Left kidney (tissue), 1 donor: ENCODE measurements at regions not wholly inside any gene's neighbourhood (a gene's known extent, or its start where the extent isn't known, plus 50 kb on each side); places are given as distances from the start of the nearest gene placed in this dataset.
A peak's percentile ranks its signal among the peaks of the same experiment; 100 is the strongest.
"Not testable (repeated sequence)": the region's sequence is repeated elsewhere in the genome, so short reads cannot be mapped to it uniquely, and the experiment has no call there.

Experiments used
- DNase-seq: peaks from one replicate; pipeline ENCODE4 v3.0.0-alpha.2; 2013

DNA sequence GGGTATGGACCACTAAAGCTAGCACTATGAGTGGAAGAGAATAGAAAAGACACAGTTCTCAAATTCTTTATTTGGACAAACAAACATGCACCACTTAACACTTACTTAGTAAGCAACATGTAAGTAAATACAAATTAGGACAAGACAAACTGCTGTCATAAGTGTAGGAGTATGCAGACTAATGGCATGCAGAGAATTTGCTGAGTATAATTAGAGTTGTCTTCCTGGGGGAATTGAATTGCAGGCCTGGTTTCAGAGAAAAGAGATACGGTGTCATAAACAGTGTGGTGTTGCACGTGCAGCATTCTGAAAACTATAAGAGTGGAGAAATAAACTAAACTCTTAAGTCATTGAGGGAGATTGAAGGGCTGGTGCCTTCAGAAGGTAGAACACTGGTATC is 125.2 kb upstream of the EYA4 start:
- no peak for DNase-seq

- DNase-seq, result no peak
These were observed 113.0 kb upstream of the EYA4 start for GRCh38 chr6:133128191-133128590.

- DNase-seq, result no peak
These were observed 111.6 kb upstream of the EYA4 start for GRCh38 chr6:133129556-133129955.

GRCh38 chr6:133130863-133131262 is 110.3 kb upstream of the EYA4 start:
- DNase-seq, result no peak

- peak; percentile 33 for DNase-seq
These were observed 109.3 kb upstream of the EYA4 start for GRCh38 chr6:133131621-133132465.

DNA sequence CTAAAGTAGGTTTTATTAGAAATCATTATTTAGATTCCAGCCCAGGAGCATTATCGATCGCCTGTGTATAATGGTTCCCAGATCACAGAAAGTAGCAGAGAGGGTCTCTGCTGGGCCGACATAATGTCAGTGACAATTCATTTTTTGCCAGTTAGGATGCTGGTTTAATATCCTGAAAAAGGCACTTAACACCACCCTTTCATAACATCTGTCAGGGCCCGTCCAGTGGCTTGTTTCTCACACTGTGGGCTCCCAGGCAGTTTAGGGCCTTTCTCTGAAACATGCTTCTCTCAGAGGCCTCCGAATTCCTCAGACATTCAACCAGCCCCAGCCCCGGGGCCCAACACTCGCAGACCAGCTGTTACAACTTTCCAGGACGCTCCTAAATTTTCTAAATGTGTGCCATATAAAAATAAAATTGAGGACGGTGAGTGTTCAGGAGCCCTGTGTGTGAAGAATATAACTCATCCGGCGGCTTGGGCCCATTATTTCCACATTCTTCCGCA is 108.6 kb upstream of the EYA4 start:
- peak; percentile 21 for DNase-seq

DNA sequence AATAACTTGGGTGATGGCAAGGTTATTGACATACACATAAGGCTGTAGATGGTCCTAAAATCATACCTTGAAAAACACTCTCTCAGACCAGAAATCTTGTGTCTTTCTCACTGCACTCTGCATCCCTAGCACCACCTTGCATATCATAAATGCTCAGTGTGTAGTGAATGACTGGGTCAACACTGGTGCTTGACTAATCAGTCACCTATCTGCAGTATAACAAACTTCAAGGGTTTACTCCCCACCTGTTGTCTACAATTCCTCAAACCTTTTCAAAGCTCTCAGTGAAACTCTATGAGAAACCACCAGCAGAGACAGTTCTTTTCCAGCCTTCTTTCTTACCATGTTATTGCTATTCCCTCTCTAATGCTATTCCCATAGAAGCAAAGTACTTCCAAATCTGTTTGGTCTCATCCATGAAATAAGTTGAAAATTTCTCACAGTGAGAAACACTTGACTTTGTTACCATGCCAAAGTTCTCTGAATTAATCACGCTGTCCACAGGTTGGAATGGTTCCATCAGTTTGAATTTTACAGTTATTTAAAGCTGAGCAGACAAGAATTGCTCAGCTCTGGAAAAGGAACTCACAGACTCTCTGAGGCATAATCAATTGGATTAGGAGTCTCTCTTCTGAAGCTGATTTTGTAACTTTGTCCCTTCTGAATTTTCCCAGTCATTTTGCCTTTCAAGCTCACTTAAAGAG is 104.8 kb upstream of the EYA4 start:
- DNase-seq, result no peak

DNA sequence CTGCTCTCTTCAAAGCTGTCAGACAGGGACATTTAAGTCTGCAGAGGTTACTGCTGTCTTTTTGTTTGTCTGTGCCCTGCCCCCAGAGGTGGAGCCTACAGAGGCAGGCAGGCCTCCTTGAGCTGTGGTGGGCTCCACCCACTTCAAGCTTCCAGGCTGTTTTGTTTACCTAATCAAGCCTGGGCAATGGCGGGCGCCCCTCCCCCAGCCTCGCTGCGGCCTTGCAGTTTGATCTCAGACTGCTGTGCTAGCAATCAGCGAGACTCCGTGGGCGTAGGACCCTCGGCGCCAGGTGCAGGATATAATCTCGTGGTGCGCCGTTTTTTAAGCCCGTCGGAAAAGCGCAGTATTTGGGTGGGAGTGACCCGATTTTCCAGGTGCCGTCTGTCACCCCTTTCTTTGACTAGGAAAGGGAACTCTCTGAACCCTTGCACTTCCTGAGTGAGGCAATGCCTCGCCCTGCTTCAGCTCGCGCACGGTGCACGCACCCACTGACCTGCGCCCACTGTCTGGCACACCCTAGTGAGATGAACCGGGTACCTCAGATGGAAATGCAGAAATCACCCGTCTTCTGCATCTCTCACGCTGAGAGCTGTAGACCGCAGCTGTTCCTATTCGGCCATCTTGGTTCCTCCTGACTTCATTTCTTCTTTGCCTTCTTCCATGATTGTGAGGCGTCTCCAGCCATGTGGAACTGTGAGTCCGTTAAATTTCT is 93.5 kb upstream of the EYA4 start:
- not testable (repeated sequence) for DNase-seq

DNA sequence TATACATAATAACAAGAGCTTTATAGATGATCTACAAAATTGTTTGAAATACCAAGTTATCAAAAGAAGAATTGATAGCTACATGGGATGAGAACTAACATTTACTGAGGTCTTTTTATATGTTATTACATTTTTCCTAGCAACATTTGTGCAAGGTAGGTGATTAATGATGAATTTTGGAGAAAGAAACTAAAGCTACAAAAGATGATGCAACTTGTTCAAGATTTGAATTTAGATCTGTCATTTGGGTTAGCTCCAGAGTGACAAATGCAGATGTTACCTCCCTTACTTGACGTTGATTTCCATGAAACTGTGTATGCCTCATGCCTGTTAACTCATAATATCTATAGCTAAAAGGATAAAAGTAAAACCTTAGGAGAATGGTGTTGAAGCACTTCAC is 84.5 kb upstream of the EYA4 start:
- DNase-seq, result no peak

DNA sequence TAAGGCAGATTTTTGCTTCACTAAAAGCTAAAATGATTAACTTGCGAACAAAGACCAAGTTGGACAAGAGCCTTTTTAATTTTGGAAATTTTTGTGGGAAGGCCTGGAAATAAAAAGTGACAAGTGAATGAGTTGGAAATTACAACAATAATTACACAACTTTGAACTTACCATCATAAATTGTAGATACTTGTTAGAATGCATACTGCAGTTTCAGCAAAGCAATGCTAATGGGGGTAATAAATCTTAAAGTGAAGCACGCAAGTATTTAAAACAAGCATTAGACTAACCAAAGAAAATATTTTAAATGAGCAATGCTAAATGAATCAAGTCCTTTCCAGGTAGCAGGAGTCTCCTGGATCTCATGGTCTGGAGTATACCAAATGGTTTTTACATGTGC is 83.2 kb upstream of the EYA4 start:
- DNase-seq, result peak; percentile 49

DNA sequence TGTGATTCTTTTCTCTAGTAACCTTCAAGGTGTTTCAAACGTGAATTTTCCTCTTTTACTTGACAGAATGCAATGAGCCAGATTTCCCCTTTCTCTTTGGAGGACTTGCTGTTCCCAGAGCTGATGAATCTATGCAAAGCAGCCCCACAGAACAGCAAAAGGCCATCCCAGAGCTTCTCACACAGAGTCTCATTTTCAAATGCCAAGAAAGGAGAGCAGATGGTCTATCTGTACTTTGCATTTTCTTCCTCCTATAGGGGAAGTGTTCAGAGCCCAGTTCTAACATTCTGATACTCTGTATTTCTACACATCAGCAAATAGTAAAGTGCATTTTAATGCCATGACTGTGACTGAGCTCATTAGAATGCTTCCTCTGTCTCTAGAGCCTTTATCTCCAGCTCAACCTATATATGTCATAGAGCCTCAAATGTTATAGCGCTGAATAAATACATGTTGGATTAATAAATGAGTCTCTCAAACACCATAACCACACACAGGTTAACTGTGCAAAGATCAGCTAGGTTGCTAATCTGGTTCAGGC is 81.8 kb upstream of the EYA4 start:
- DNase-seq, result no peak

- DNase-seq, result no peak
These were observed 80.6 kb upstream of the EYA4 start for GRCh38 chr6:133160536-133160935.

DNA sequence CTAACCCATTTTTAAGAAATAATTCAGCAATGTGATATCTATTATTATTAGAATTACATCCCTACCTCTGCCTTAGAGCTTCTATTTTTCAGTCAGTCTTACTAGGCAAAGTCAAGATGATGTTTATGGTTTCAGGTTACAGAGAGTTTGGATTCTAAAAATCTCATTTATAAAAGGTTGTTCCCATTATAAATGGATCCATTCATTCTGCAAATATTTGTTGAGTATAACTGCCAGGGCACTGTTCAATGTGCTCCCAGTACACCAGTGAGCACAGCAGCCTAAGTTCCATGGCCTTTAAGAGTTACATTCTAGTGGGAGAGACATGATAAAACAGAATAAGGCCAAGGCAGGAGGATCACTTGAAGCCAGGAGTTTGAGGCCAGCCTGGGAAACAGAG is 75.9 kb upstream of the EYA4 start:
- no peak for DNase-seq

- no peak for DNase-seq
These were observed 74.4 kb upstream of the EYA4 start for GRCh38 chr6:133166766-133167165.

DNA sequence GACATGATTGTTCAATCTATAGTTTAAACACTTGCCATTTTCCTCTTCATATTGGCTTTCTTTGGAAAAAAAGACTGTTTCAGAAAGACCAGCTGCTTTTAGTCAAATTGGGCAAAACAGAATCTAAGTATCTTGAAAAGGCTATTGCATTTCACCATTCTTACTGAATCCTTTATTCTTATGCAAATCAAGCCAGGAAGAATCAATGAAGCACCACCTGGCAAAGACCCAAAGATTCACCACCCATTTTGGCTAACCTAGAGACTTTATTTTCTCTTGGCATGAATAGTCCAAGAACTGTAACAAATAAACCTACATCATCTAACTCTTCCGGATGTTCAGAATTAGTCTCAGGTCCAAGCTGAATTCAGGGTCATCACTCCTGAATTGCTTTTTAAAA is 71.3 kb upstream of the EYA4 start:
- DNase-seq, result no peak

DNA sequence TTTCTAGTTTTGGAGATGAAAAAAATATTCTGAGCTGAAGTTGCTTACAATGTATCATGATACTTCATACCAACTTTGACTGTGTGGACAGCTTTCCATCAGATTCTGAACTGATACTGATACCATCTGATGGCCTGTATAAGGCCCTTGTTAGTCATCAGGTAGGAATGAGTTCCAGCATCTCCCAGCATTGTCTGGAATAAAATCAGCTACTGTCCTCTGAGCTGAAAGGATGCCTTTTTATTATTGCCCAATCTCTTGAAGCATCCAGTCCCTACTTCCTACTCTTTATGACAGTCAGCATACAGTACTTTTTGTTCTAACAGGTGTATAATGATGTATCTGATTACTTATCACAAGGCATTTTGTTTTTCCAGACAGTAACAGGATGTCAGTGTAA is 70.6 kb upstream of the EYA4 start:
- no peak for DNase-seq

DNA sequence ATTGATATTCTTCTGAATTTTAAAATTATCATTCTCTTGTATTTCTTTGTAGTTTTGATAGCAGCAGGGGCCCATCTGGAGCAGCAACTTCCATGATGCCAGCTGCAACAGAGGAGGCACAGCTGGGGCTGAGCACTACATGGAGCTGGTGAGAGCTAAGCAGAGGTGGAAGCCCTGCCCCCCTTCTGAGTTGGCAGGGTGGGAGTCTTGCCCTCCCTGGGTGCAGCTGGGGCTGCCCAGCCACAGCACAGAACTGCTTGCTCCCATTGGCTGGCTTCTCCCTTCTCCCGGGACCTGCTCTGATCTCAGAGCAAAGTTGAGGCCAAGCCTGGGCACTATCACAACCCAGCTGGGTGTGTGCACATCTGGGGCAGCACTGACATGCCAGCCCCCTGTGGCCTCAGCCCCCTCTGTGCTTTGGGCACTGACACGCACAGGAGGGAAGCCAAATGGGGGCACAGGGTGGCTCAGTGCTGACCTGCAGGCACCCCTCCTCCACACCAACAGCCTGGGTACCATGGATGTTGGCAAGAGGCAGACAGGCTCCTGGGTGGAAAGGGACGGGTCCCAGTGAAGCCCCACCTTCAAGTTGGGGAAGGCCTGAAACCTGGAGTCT is 69.1 kb upstream of the EYA4 start:
- DNase-seq, result no peak

- DNase-seq, result no peak
These were observed 67.9 kb upstream of the EYA4 start for GRCh38 chr6:133173276-133173675.

DNA sequence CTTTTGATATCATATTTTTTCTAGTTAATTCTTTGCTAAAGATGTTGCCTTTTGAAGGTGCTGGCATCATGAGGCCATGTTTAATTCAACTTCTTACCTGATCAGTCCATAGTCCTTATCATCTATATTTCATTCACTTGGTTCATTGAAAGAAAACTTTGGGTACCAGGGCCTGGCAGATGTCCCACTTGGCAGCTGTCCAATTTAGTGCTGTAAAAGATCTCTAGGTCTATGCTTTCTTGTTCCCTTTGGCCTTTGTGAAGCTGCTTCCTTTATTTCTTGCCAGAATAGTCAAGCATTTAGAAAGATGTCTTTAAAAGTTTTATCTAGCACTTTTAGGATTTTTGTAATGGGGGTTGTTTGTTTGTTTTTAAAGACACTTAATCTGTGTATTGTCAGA is 61.7 kb upstream of the EYA4 start:
- DNase-seq, result no peak

DNA sequence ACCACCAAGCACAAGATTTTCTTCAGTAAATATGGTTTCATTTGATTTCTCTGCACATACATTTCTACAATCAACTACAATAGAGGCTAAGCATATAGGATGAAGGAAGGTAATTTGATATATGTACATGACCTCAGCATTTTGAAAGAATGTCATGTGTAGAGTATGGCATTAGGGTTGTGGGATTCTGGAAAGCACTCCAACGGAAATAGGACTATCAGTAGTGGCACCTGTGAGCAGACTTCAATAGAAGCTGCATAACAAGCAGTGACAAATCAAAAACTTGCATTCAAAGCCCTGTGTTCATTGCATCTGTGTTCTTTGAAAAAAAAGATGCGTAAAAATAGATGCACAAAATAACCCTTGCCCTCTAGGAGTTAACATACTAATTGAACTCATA is 57.5 kb upstream of the EYA4 start:
- DNase-seq, result no peak

GRCh38 chr6:133184798-133185372 is 56.3 kb upstream of the EYA4 start:
- peak; percentile 44 for DNase-seq

DNA sequence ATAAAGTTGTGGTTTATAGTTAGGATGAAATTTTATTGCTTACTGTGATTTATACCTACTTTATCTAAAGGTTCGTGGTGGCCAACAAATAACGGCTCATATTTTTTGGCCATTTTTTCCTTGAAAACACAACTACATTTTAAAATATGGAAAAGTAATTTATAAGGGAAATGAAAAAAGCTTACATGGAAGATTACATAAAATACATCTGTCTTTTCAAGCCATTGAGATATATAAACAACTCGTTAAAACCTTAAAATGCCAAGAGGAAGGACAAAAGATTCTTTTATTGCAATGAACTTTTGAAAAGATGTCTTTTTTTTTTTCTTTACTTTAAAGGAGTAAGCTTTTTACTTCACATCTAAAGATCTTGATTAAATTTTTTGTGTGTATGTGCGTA is 55.4 kb upstream of the EYA4 start:
- DNase-seq, result no peak
